NB4 (cell line): ENCODE measurements at regions not wholly inside any gene's neighbourhood (a gene's known extent, or its start where the extent isn't known, plus 50 kb on each side); places are given as distances from the start of the nearest gene placed in this dataset.

Source experiments
- DNase-seq: peaks from one replicate; pipeline ENCODE4 v3.0.0; 2010; ENCODE audit warnings: low read depth
- H3K4me3 ChIP-seq: one replicate; pipeline ENCODE4 v1.5.1; 2011; ENCODE audit warnings: mild to moderate bottlenecking, low read depth, low read length, moderate library complexity
- CTCF ChIP-seq: IDR thresholded peaks from one replicate; pipeline ENCODE4 v1.5.1; 2012; ENCODE audit warnings: low read depth, low read length
- MAX ChIP-seq: IDR thresholded peaks from 2 replicates; pipeline ENCODE4 v1.6.1; 2011; ENCODE audit warnings: low read depth, low read length
- MYC ChIP-seq: IDR thresholded peaks from 2 replicates; pipeline ENCODE4 v1.6.1; 2011; ENCODE audit warnings: low read depth, low read length
- POLR2A ChIP-seq: IDR thresholded peaks from 2 replicates; pipeline ENCODE4 v1.6.1; 2011; ENCODE audit warnings: mild to moderate bottlenecking; ENCODE audit not compliant: insufficient read length; ENCODE audit errors: extremely low read depth

GRCh38 chr12:59517522-59517921, 78.3 kb upstream of the SLC16A7 start:
- TF ChIP-seq MAX (no peak), MYC (no peak), CTCF (no peak), POLR2A (no peak)
- DNase-seq: no peak
- H3K4me3 ChIP-seq: no peak overlapping the region

GRCh38 chr12:59500915-59501314, 94.9 kb upstream of the SLC16A7 start:
- no peak for DNase-seq
- H3K4me3 ChIP-seq: no peak overlapping the region
- TF ChIP-seq MYC (no peak), CTCF (no peak), MAX (no peak), POLR2A (no peak)

GRCh38 chr12:59500335-59500734, 95.5 kb upstream of the SLC16A7 start:
- TF ChIP-seq MYC (no peak), CTCF (no peak)
- no peak for DNase-seq
- no peak overlapping the region for H3K4me3 ChIP-seq

- no peak for DNase-seq
- TF ChIP-seq POLR2A (no peak), MYC (no peak), MAX (no peak), CTCF (no peak)
Observed at GRCh38 chr12:59499774-59500173, 96.1 kb upstream of the SLC16A7 start.

GRCh38 chr12:59494617-59495016, 101.2 kb upstream of the SLC16A7 start:
- TF ChIP-seq MAX (no peak), MYC (no peak), CTCF (no peak), POLR2A (no peak)
- no peak for DNase-seq

More at GRCh38 chr12:59499774-59500173, 96.1 kb upstream of the SLC16A7 start:
- no peak overlapping the region for H3K4me3 ChIP-seq

GRCh38 chr12:59491877-59492276, 104.0 kb upstream of the SLC16A7 start:
- DNase-seq: peak; percentile 19
- no peak overlapping the region for H3K4me3 ChIP-seq
- TF ChIP-seq POLR2A (no peak), CTCF (no peak), MAX (no peak), MYC (no peak)

More at GRCh38 chr12:59494617-59495016, 101.2 kb upstream of the SLC16A7 start:
- no peak overlapping the region for H3K4me3 ChIP-seq
